Right lobe of liver (tissue), 6 donors: ENCODE measurements at regions not wholly inside any gene's neighbourhood (a gene's known extent, or its start where the extent isn't known, plus 50 kb on each side); places are given as distances from the start of the nearest gene placed in this dataset.

Experiments
- ATAC-seq, 4 donors: fragments of 200-7000 bp; cut with Tn5 transposase; one replicate each; pipeline ENCODE4 v1.9.1; 2020; ENCODE audit warnings: mild to moderate bottlenecking in 4 of 4, moderate library complexity in 4 of 4
- DNase-seq, 3 donors: peaks; one replicate each; pipeline ENCODE4 v3.0.0-alpha.2; 2020
- H3K27ac ChIP-seq, 3 donors: fragments of 200-600 bp; one replicate each; pipeline ENCODE4 v1.8.0; 2022
- H3K27me3 ChIP-seq, 2 donors: fragments of 200-600 bp; one replicate each; pipeline ENCODE4 v1.8.0; 2022
- H3K36me3 ChIP-seq, 4 donors: fragments of 200-600 bp; sonication (generic) in 1 of 4; one replicate each; pipeline versions ENCODE4 v1.5.1 to v1.8.0; 2017 to 2022; ENCODE audit warnings: control low read depth in 1 of 4
- H3K4me1 ChIP-seq, 4 donors: fragments of 200-600 bp; sonication (generic) in 1 of 4; one replicate each; pipeline versions ENCODE4 v1.5.1 to v1.8.0; 2017 to 2022; ENCODE audit warnings: control low read depth in 1 of 4
- H3K4me3 ChIP-seq, 3 donors: fragments of 200-600 bp; one replicate each; pipeline ENCODE4 v1.8.0; 2022
- H3K9me3 ChIP-seq, 4 donors: fragments of 200-600 bp; sonication (generic) in 1 of 4; one replicate each; pipeline versions ENCODE4 v1.5.1 to v1.8.0; 2017 to 2022; ENCODE audit warnings: control low read depth in 1 of 4
- POLR2A ChIP-seq: fragments of 450-650 bp; IDR thresholded peaks from one replicate; pipeline ENCODE4 v1.6.1; 2017; ENCODE audit warnings: antibody characterized with exemption, mild to moderate bottlenecking
- WGBS: methylation state at CpG from one replicate; pipeline ENCODE4 v1.1.6; 2018; ENCODE audit warnings: low coverage, low lambda C conversion rate; ENCODE audit not compliant: insufficient coverage; ENCODE audit errors: missing lambda C conversion rate; 5-methylcytosine and 5-hydroxymethylcytosine counted together
- intact Hi-C, 2 donors: fragments of 100-400 bp; cut with DNase I; formaldehyde crosslinking; loops; one replicate each; pipeline versions ENCODE4 v1.11.2 to v1.14.1; 2022
- TF ChIP-seq, protein P1 (sequence below), 4 donors: fragments of 200-600 bp in 3 of 4; fragments of 450-650 bp in 1 of 4; IDR thresholded peaks; one replicate each; pipeline versions ENCODE4 v1.5.1 to v1.8.0; 2016 to 2022; ENCODE audit warnings: antibody characterized with exemption in 4 of 4, mild to moderate bottlenecking in 2 of 4
- donor health status: DM: no; HTN: yes; CAD: no.
- donor health status: DM: no; HTN: no; CAD: no.
- donor health status: DM: no; HTN: no; CAD: no.
- donor health status: DM: no; HTN: yes; CAD: no.
- donor health status: DM: no; HTN: yes; CAD: no.

DNA sequence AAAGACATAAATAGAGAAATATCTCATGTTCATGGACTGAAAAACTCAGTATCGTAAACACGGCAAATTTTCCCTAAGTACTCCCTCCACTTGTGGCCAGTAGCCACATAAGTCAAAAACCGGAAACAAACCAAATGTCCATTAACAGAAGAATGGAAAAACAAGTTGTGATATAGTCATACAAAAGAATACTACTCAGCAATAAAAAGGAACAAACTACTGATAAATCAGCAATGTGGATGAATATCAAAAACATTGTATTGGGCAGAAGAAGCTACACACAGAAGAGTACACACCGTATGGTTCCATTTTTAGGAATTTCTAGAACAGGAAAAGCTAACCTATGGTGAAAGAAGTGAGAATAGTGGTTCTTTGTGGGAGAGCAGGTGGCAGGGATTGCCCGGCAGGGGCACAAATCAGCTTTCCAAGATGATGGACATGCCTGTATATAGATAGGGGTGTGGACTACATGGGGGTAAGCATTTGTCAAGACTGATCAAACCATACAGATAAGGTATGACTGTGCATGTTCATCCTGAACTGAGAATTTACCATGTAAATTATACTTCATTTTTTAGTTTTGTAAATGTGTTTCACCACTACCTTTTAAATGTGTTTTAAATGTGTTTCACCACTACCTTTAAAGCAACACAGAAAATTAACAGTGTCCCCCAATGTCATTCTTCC is 172.8 kb upstream of the CDH5 start:
- Histone ChIP-seq H3K4me1 (peaks cover 0 to 13% (median 3%) of the 10 kb centered on the region in 4 donors), H3K4me3 (no peak overlapping the region), H3K36me3 (no peaks in the 10 kb centered on the region), H3K27me3 (no peaks in the 10 kb centered on the region), H3K9me3 (no peaks in the 10 kb centered on the region), H3K27ac (no peak overlapping the region)
- 85% methylated on average over 5 of the region's 5 CpGs for WGBS
- intact Hi-C loops: no loop called here
- ATAC-seq (no peak), DNase-seq (no peak)
- TF ChIP-seq, protein P1, sequence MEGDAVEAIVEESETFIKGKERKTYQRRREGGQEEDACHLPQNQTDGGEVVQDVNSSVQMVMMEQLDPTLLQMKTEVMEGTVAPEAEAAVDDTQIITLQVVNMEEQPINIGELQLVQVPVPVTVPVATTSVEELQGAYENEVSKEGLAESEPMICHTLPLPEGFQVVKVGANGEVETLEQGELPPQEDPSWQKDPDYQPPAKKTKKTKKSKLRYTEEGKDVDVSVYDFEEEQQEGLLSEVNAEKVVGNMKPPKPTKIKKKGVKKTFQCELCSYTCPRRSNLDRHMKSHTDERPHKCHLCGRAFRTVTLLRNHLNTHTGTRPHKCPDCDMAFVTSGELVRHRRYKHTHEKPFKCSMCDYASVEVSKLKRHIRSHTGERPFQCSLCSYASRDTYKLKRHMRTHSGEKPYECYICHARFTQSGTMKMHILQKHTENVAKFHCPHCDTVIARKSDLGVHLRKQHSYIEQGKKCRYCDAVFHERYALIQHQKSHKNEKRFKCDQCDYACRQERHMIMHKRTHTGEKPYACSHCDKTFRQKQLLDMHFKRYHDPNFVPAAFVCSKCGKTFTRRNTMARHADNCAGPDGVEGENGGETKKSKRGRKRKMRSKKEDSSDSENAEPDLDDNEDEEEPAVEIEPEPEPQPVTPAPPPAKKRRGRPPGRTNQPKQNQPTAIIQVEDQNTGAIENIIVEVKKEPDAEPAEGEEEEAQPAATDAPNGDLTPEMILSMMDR (IDR thresholded peaks at IDR 0.05): no peak
- no peak for TF ChIP-seq POLR2A

DNA sequence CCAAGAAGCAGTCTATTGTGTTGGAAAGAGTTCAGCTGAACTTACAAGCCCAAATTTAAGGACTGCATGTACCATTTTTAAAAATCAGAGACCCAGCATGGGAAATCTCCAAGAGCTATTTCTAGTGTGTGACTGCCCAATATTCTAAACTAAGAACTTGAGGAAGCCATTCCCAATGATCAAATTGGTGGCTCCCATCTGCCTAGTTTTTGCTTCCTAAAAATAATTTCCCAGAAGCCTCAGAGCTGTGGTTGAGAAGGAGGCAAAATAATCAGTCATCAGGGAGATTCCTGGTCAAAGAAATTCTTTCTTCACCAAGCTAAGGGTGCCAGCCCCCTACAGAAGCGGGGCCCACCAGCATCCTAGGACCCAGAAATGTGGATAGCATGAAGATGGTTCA is 176.1 kb upstream of the CDH5 start:
- Histone ChIP-seq H3K4me3 (no peak overlapping the region), H3K27ac (no peak overlapping the region), H3K36me3 (no peaks in the 10 kb centered on the region), H3K9me3 (no peaks in the 10 kb centered on the region), H3K27me3 (no peaks in the 10 kb centered on the region), H3K4me1 (no peaks in the 10 kb centered on the region)
- ATAC-seq: no peak
- TF ChIP-seq POLR2A: no peak
- TF ChIP-seq, protein P1 (IDR thresholded peaks at IDR 0.05): no peak
- no peak for DNase-seq
- intact Hi-C loops: no loop called here
- WGBS: 86% methylated on average over 1 of the region's 1 CpG

DNA sequence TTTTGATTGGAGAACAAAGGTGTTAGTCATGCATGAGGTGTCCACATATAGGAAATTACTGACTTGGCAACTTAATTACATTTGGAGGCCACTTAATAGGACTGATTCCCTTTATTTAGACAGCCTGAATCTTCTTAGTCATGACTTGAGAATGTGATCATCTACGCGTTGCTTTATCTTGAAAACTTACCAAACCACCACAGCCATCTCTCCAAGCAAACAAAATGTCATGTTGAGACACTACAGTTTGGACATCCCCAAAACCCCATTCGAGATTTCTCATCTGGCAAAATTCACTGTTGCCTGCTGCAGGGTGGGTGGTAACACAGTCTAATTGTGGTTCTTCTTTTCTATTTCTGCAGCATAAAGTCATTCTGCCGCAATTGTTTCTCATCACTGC is 176.5 kb upstream of the CDH5 start:
- H3K27me3 ChIP-seq: no peaks in the 10 kb centered on the region
- WGBS: 79% methylated on average over 4 of the region's 4 CpGs
- H3K9me3 ChIP-seq: no peaks in the 10 kb centered on the region
- intact Hi-C loops: no loop called here
- DNase-seq (no peak), ATAC-seq (no peak)
- no peak overlapping the region for H3K27ac ChIP-seq
- H3K4me1 ChIP-seq: no peaks in the 10 kb centered on the region
- TF ChIP-seq, protein P1 (IDR thresholded peaks at IDR 0.05): no peak
- TF ChIP-seq POLR2A: no peak
- no peaks in the 10 kb centered on the region for H3K36me3 ChIP-seq
- no peak overlapping the region for H3K4me3 ChIP-seq

DNA sequence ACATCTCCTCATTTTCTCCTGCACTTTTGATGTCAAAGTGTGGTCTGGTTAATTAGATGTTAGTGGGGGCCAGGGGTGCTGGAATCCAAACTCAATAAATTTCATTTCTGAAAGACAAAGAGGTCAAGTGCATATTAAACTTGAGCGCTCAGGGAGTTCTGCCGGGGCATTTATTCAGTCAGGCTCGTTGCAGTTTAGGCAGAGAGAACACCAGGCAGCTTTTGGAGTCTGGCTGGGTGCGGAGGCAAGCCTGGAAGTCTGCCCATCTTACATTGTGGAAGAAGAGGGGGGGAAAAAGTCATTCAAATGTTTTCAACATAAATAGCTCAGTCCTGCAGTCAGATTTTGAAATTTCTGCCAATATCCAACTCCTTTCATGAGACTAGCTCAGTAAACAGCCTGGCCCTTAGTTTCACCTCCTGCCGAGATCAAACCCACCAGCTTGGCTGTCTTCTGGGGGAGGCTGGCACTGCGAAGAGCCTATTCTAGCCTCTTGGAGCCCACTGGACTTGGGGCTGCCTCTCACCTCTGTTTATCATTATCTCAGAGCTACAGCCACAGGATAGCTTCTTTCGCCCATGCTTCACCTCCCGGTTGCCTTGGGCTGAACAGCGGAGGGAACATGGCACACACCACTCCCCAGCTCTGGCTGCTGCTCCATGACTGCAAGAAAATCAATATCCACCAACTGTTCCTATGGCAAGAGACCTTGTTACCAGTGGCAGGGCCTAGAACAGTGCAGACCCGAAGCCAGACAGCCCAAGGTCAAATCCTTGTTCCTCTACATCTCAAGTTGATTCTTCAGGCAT is 177.4 kb upstream of the CDH5 start:
- no peak for DNase-seq
- Histone ChIP-seq H3K27me3 (no peaks in the 10 kb centered on the region), H3K4me1 (no peaks in the 10 kb centered on the region), H3K36me3 (no peaks in the 10 kb centered on the region), H3K27ac (no peak overlapping the region), H3K4me3 (no peak overlapping the region), H3K9me3 (no peaks in the 10 kb centered on the region)
- ATAC-seq: no peak
- WGBS: 62% methylated on average over 8 of the region's 10 CpGs
- intact Hi-C loops: no loop called here
- TF ChIP-seq, protein P1 (IDR thresholded peaks at IDR 0.05): no peak
